Activated T-cell treated with anti-CD3 and anti-CD28 coated beads, Interleukin-2, amount 50 U/mL, for 4 hours (primary cell): ENCODE measurements at regions not wholly inside any gene's neighbourhood (a gene's known extent, or its start where the extent isn't known, plus 50 kb on each side); places are given as distances from the start of the nearest gene placed in this dataset.

Experiments
- ATAC-seq, 2 donors: fragments of 200-7000 bp; cut with Tn5 transposase; one replicate each; pipeline ENCODE4 v1.10.0; 2021
- DNase-seq: peaks from one replicate; pipeline ENCODE4 v3.0.0-alpha.2; 2020
- H3K27me3 Mint-ChIP-seq: one replicate; pipeline ENCODE4 v1.8.0; 2021; ENCODE audit warnings: low read depth, mixed read lengths
- H3K36me3 Mint-ChIP-seq: one replicate; pipeline ENCODE4 v1.8.0; 2022; ENCODE audit warnings: mixed read lengths; ENCODE audit not compliant: insufficient read depth
- H3K4me1 Mint-ChIP-seq: one replicate; pipeline ENCODE4 v1.8.0; 2021; ENCODE audit warnings: low read depth, mixed read lengths
- H3K4me3 Mint-ChIP-seq: one replicate; pipeline ENCODE4 v1.8.0; 2021; ENCODE audit warnings: mild to moderate bottlenecking, moderate library complexity, mixed read lengths
- H3K9me3 Mint-ChIP-seq: one replicate; pipeline ENCODE4 v1.8.0; 2021; ENCODE audit warnings: mixed read lengths

- no peak overlapping the region for H3K4me3 Mint-ChIP-seq
- DNase-seq (no peak), ATAC-seq (no peak)
- H3K9me3 Mint-ChIP-seq, result no peaks in the 10 kb centered on the region
- no peaks in the 10 kb centered on the region for H3K27me3 Mint-ChIP-seq
- no peaks in the 10 kb centered on the region for H3K4me1 Mint-ChIP-seq
- no peaks in the 10 kb centered on the region for H3K36me3 Mint-ChIP-seq
Measured at GRCh38 chr10:28796606-28797512, 119.5 kb downstream of the BAMBI start.

GRCh38 chr10:28797904-28798371, 120.6 kb downstream of the BAMBI start:
- no peaks in the 10 kb centered on the region for H3K27me3 Mint-ChIP-seq
- no peaks in the 10 kb centered on the region for H3K36me3 Mint-ChIP-seq
- no peak overlapping the region for H3K4me3 Mint-ChIP-seq
- no peaks in the 10 kb centered on the region for H3K4me1 Mint-ChIP-seq
- ATAC-seq (no peak), DNase-seq (no peak)
- no peaks in the 10 kb centered on the region for H3K9me3 Mint-ChIP-seq

DNA sequence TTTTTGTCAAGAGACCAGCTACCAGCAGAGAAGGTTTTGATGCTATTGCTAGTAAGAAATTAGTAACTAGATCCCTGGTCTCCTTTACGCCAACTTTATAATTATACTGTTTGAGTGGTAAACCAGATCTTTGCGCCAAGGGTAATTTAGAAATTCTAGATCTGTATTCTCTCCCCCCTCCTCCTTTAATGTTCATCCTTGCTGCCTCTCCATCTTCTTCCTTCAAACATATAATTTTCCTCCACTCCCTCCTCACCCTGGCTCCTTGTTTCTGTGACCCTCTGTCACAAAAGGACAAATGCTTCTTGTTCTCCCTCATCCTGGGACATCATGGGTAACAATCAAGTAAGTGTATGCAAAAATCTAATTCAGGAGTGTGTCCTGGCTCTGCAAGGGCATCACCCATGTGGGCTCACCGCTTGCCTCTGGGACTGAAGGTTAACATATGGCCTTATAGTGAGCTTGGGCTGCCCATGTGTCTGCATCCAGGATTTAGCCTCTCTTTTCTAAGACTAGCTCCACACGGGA, 121.2 kb downstream of the BAMBI start:
- ATAC-seq, result no peak

DNA sequence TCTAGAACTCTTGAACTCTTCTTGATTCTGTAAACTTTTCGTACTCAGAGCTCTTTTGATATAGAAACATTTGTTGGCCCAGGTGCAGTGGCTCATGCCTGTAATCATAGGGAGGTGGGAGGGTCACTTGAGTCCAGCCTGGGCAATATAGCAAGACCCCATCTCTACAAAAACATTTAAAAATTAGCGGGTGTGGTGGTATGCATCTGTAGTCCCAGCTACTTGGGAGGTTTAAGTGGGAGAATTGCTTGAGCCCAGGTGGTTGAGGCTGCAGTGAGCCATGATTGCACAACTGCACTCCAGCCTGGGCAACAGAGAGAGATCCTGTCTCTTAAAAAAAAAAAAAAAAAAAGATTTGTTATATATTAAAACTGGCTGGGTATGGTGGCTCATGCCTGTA, 121.6 kb downstream of the BAMBI start:
- no peaks in the 10 kb centered on the region for H3K4me1 Mint-ChIP-seq
- no peaks in the 10 kb centered on the region for H3K9me3 Mint-ChIP-seq
- H3K4me3 Mint-ChIP-seq, result no peak overlapping the region
- H3K36me3 Mint-ChIP-seq, result no peaks in the 10 kb centered on the region
- ATAC-seq (no peak), DNase-seq (no peak)
- peaks cover 4% of the 10 kb centered on the region for H3K27me3 Mint-ChIP-seq

More for the DNA sequence above, 121.2 kb downstream of the BAMBI start:
- Mint-ChIP-seq H3K4me3 (no peak overlapping the region), H3K9me3 (no peaks in the 10 kb centered on the region), H3K27me3 (peaks cover 1% of the 10 kb centered on the region), H3K4me1 (no peaks in the 10 kb centered on the region), H3K36me3 (no peaks in the 10 kb centered on the region)
- no peak for DNase-seq

GRCh38 chr10:28800144-28800543, 122.8 kb downstream of the BAMBI start:
- Mint-ChIP-seq H3K9me3 (no peaks in the 10 kb centered on the region), H3K27me3 (peaks cover 10% of the 10 kb centered on the region), H3K4me3 (no peak overlapping the region), H3K36me3 (no peaks in the 10 kb centered on the region), H3K4me1 (no peaks in the 10 kb centered on the region)
- DNase-seq (no peak), ATAC-seq (no peak)

- Mint-ChIP-seq H3K4me3 (no peak overlapping the region), H3K27me3 (peaks cover 17% of the 10 kb centered on the region), H3K4me1 (no peaks in the 10 kb centered on the region), H3K9me3 (no peaks in the 10 kb centered on the region), H3K36me3 (no peaks in the 10 kb centered on the region)
- no peak for DNase-seq
- no peak for ATAC-seq
Measured at GRCh38 chr10:28801247-28801646, 123.9 kb downstream of the BAMBI start.

- H3K36me3 Mint-ChIP-seq, result no peaks in the 10 kb centered on the region
Measured at GRCh38 chr10:28801869-28802268, 124.5 kb downstream of the BAMBI start.

GRCh38 chr10:28805390-28805789, 128.1 kb downstream of the BAMBI start:
- Mint-ChIP-seq H3K36me3 (no peaks in the 10 kb centered on the region), H3K9me3 (no peaks in the 10 kb centered on the region), H3K4me3 (no peak overlapping the region), H3K27me3 (peaks cover 45% of the 10 kb centered on the region), H3K4me1 (no peaks in the 10 kb centered on the region)
- ATAC-seq (no peak), DNase-seq (no peak)

More at GRCh38 chr10:28801869-28802268, 124.5 kb downstream of the BAMBI start:
- Mint-ChIP-seq H3K9me3 (no peaks in the 10 kb centered on the region), H3K27me3 (peaks cover 24% of the 10 kb centered on the region), H3K4me1 (no peaks in the 10 kb centered on the region), H3K4me3 (no peak overlapping the region)
- ATAC-seq (no peak), DNase-seq (no peak)

DNA sequence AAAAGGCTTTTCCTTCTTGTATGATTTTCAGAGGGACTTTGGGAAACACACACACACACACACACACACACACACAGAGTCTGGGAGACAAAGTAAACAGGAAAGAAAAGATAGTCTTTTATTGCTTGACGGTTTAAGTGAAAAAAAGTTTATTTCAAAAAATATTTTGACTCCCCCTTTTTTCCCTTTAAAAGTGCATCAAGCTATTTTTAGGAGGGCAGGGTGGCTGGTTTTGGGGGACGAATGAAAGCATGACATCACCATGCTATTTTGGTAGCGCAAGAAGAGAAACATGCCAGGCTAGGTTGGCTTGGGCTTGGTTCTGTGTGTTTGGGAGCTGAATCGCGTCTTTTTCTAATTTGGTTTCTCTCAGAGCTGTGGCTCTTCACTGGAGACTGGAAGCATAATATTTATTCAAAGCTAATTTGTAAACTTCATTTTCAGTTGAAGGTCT, 129.2 kb downstream of the BAMBI start:
- DNase-seq (no peak), ATAC-seq (no peak)
- H3K9me3 Mint-ChIP-seq, result no peaks in the 10 kb centered on the region
- H3K27me3 Mint-ChIP-seq, result peaks cover 47% of the 10 kb centered on the region
- H3K4me3 Mint-ChIP-seq, result no peak overlapping the region
- H3K36me3 Mint-ChIP-seq, result no peaks in the 10 kb centered on the region
- no peaks in the 10 kb centered on the region for H3K4me1 Mint-ChIP-seq

DNA sequence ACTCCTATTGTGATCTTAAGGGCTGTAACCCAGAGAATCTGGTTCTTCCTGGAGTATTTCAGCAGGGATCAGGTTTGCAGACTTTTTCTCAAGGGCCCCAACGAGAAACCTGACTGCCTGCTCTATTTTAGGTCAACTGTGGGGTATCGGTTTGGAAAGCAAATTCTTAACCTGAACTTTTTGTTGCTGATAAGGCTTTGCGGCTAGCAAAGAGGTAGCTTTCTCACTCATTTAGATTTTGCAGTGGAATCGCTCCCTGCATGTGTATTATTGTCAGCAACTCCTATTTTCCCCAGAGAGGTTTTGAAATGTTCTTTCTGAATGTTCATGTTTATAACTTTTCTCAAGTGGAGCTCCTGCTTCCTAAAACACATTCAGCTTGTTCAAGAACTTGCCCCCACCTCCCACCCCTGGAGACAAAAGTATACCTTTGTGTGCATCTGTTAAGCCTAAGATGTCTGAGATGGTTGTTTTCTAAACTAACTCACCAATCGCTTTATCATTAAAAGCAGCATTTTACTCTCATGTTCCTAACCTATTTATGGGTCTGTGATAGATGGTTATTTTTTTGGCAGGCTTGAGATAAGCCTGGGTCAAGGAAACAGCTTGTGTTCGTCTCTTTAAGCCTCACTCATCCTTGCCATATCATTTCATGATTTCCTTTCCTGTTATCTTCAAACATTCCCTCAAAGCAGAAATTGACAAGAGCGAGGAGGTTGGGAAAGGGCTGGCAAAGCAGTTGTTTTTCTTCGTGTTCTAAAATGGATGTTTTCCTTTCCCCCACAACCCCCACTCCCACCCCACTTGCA, 129.8 kb downstream of the BAMBI start:
- Mint-ChIP-seq H3K4me1 (no peaks in the 10 kb centered on the region), H3K9me3 (no peaks in the 10 kb centered on the region), H3K4me3 (no peak overlapping the region), H3K27me3 (peaks cover 47% of the 10 kb centered on the region), H3K36me3 (no peaks in the 10 kb centered on the region)
- ATAC-seq, result no peak
- no peak for DNase-seq

DNA sequence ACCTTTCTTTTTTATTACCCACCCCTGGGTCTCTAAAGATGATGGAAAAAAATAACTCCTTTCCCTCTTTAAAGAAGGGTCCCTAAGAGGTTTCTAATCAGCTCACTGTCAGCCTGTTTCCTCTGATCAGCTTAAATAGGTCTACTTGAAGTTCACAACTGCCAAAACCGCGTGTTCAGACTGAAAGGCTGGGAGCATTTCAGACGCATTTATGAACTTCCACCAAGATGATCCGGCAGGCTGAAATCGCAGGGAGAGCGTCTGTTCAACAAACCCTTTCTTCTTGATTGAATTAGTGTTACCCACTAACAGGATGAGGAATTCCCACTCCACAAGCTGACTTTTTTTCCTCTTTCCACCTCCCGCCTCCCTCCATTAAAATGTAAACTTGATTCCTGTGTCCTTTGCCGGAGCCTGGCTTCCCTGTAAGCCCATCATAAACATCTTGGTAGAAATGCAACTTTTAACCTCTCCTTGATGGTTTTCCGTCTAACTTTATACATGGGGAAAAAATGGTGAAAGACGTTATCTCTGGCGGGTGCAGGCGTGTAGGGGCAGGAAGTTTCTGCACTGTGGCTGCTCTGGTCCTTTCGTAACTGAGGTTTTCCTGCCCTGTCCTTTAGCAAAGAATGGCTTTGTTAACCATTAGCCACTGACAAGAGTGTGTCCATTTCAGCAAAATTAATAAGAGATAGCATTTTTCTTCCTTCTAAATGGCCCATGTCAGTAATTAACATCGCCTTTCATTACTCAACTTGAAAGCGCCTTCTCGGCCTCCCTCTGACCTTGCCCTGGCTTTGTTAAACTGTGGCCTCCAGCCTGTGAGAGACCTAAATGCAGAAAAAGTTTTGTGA, 130.7 kb downstream of the BAMBI start:
- H3K27me3 Mint-ChIP-seq, result peaks cover 47% of the 10 kb centered on the region
- no peaks in the 10 kb centered on the region for H3K9me3 Mint-ChIP-seq
- H3K4me1 Mint-ChIP-seq, result no peaks in the 10 kb centered on the region

DNA sequence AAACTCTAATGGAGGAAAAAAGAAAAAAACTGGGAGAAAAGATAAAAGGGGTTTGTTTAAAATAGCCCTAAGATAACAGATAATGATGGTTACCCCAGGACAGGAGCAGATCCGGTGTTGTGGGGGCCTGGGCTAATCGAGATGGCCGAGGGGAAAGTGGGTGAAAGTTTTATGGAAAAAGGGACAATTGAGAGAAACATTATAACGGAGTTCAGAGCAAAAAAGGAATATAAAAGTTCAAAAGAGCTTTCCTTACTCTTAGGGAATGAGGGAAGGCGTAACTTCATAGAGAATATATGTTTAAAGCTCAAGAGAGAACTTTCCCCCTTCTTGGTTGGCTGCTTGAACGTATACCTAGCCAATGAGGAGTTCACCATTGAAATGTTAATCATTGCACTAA, 131.4 kb downstream of the BAMBI start:
- DNase-seq, result no peak
- H3K9me3 Mint-ChIP-seq, result no peaks in the 10 kb centered on the region
- ATAC-seq, result no peak
- H3K4me3 Mint-ChIP-seq, result no peak overlapping the region
- H3K4me1 Mint-ChIP-seq, result no peaks in the 10 kb centered on the region
- H3K27me3 Mint-ChIP-seq, result peaks cover 44% of the 10 kb centered on the region
- H3K36me3 Mint-ChIP-seq, result no peaks in the 10 kb centered on the region

More for the DNA sequence above, 130.7 kb downstream of the BAMBI start:
- ATAC-seq (no peak), DNase-seq (no peak)
- Mint-ChIP-seq H3K36me3 (no peaks in the 10 kb centered on the region), H3K4me3 (no peak overlapping the region)

GRCh38 chr10:28810057-28810870, 132.9 kb downstream of the BAMBI start:
- Mint-ChIP-seq H3K27me3 (peaks cover 37% of the 10 kb centered on the region), H3K4me3 (no peak overlapping the region), H3K36me3 (no peaks in the 10 kb centered on the region), H3K9me3 (no peaks in the 10 kb centered on the region), H3K4me1 (no peaks in the 10 kb centered on the region)
- ATAC-seq (no peak), DNase-seq (no peak)
